H1 (cell line): ENCODE measurements at regions not wholly inside any gene's neighbourhood (a gene's known extent, or its start where the extent isn't known, plus 50 kb on each side); places are given as distances from the start of the nearest gene placed in this dataset.

Experiments used
- CTCF ChIA-PET: fragments of 300-600 bp; sonication (Branson Sonifier 250); formaldehyde crosslinking; loops from one replicate; lab custom pipeline; 2021; ENCODE audit not compliant: partially characterized antibody; lab: Charles Lee
- POLR2A ChIA-PET: fragments of 300-600 bp; sonication (Branson Sonifier 250); formaldehyde crosslinking; loops from one replicate; lab custom pipeline; 2021; ENCODE audit warnings: inconsistent platforms; ENCODE audit not compliant: partially characterized antibody; lab: Charles Lee
- DNase-seq, 2 experiments: peaks; one replicate each; pipeline versions ENCODE4 v3.0.0 to v3.0.0-alpha.2; 2010 to 2022; ENCODE audit warnings: low spot score in 2 of 2, low read depth in 1 of 2, mixed read lengths in 1 of 2
- FAIRE-seq: peaks from 2 replicates; lab custom pipeline; 2011; peaks lifted over from hg19 to GRCh38; lab: Jason Lieb, UNC
- H2AFZ ChIP-seq: 2 replicates; pipeline ENCODE4 v1.8.1; 2012; ENCODE audit warnings: low read length, inconsistent platforms
- H2AK5ac ChIP-seq: 2 replicates; pipeline ENCODE4 v1.6.1; 2013; ENCODE audit warnings: low read depth, low read length
- H2BK120ac ChIP-seq: replicated peaks from 2 replicates; pipeline ENCODE3; 2013; ENCODE audit warnings: low read depth, low read length, inconsistent platforms
- H2BK12ac ChIP-seq: 2 replicates; pipeline ENCODE4 v1.6.1; 2013; ENCODE audit warnings: low read depth, low read length
- H2BK15ac ChIP-seq: 2 replicates; pipeline ENCODE4 v1.6.1; 2013; ENCODE audit warnings: low read length
- H2BK20ac ChIP-seq: 2 replicates; pipeline ENCODE4 v1.6.1; 2013; ENCODE audit warnings: low read length
- H2BK5ac ChIP-seq: 2 replicates; pipeline ENCODE4 v1.6.1; 2013; ENCODE audit warnings: low read depth, low read length
- H3K14ac ChIP-seq: 2 replicates; pipeline ENCODE4 v1.6.1; 2013; ENCODE audit warnings: inconsistent platforms; ENCODE audit not compliant: insufficient read length
- H3K18ac ChIP-seq: 2 replicates; pipeline ENCODE4 v1.6.1; 2013; ENCODE audit warnings: low read length; ENCODE audit errors: extremely low read depth
- H3K23ac ChIP-seq: 2 replicates; pipeline ENCODE4 v1.6.1; 2013; ENCODE audit warnings: inconsistent platforms; ENCODE audit not compliant: insufficient read length
- H3K23me2 ChIP-seq: 2 replicates; pipeline ENCODE4 v1.6.1; 2013; ENCODE audit warnings: low read depth, low read length
- H3K27ac ChIP-seq: 2 replicates; pipeline ENCODE4 v1.6.1; 2011; ENCODE audit warnings: low read depth, low read length, inconsistent platforms
- H3K27me3 ChIP-seq, 4 experiments: replicated peaks in 1 of 4; 1 replicate in 1 of 4; 2 replicates in 3 of 4; pipeline versions ENCODE4 v1.6.1 to v1.8.1; 2011 to 2013; ENCODE audit warnings: low read length in 3 of 4, mild to moderate bottlenecking in 3 of 4, inconsistent platforms in 2 of 4, mixed read lengths in 2 of 4, moderate library complexity in 1 of 4; ENCODE audit not compliant: control insufficient read depth in 3 of 4, insufficient read depth in 3 of 4; ENCODE audit errors: extremely low read depth in 1 of 4
- H3K36me3 ChIP-seq, 4 experiments: 2 replicates each; pipeline versions ENCODE4 v1.6.1 to v1.8.1; 2011 to 2013; ENCODE audit warnings: mild to moderate bottlenecking in 4 of 4, low read length in 3 of 4, moderate library complexity in 2 of 4, control low read depth in 1 of 4, inconsistent platforms in 1 of 4; ENCODE audit not compliant: insufficient read depth in 4 of 4, control insufficient read depth in 2 of 4
- H3K4ac ChIP-seq: replicated peaks from 2 replicates; pipeline ENCODE3; 2013; ENCODE audit warnings: low read length, low read depth, mixed read lengths, inconsistent platforms; ENCODE audit not compliant: insufficient read length
- H3K4me1 ChIP-seq, 4 experiments: replicated peaks in 1 of 4; 1 replicate in 1 of 4; 2 replicates in 3 of 4; pipeline versions ENCODE4 v1.6.1 to v1.8.1; 2011 to 2013; ENCODE audit warnings: low read length in 3 of 4, inconsistent platforms in 2 of 4, mixed read lengths in 1 of 4; ENCODE audit not compliant: insufficient read depth in 4 of 4, control insufficient read depth in 3 of 4
- H3K4me2 ChIP-seq, 2 experiments: 2 replicates each; pipeline versions ENCODE4 v1.6.1 to v1.8.1; 2011 to 2013; ENCODE audit warnings: low read depth in 2 of 2, low read length in 2 of 2, control low read depth in 1 of 2, inconsistent platforms in 1 of 2, mild to moderate bottlenecking in 1 of 2; ENCODE audit not compliant: insufficient read depth in 1 of 2
- H3K4me3 ChIP-seq, 4 experiments: fragments of 200-600, 300-600 bp in 1 of 4; sonication (generic), shearing (Covaris generic), sonication (Bioruptor Twin) in 1 of 4; 2 replicates each; pipeline versions ENCODE4 v1.5.1 to v1.8.1; 2011 to 2016; ENCODE audit warnings: low read length in 4 of 4, low read depth in 3 of 4, control low read depth in 2 of 4, inconsistent platforms in 2 of 4, mild to moderate bottlenecking in 2 of 4, mixed read lengths in 1 of 4, moderate library complexity in 1 of 4; ENCODE audit not compliant: insufficient read depth in 2 of 4; ENCODE audit errors: extremely low read depth in 1 of 4
- H3K56ac ChIP-seq: replicated peaks from 2 replicates; pipeline ENCODE3; 2013; ENCODE audit warnings: low read depth, mild to moderate bottlenecking, mixed read lengths, low read length, inconsistent platforms; ENCODE audit not compliant: insufficient read length
- H3K79me1 ChIP-seq: 2 replicates; pipeline ENCODE4 v1.6.1; 2013; ENCODE audit warnings: low read depth, low read length, control low read depth
- H3K79me2 ChIP-seq, 2 experiments: 2 replicates each; pipeline versions ENCODE4 v1.6.1 to v1.8.1; 2012 to 2013; ENCODE audit warnings: low read length in 2 of 2, mild to moderate bottlenecking in 2 of 2, inconsistent platforms in 1 of 2; ENCODE audit not compliant: insufficient read depth in 2 of 2, control insufficient read depth in 1 of 2
- H3K9ac ChIP-seq, 4 experiments: replicated peaks in 1 of 4; 1 replicate in 1 of 4; 2 replicates in 3 of 4; pipeline versions ENCODE4 v1.6.1 to v1.8.1; 2011 to 2013; ENCODE audit warnings: low read depth in 3 of 4, low read length in 3 of 4, control low read depth in 2 of 4, mild to moderate bottlenecking in 2 of 4, moderate library complexity in 2 of 4, inconsistent platforms in 1 of 4; ENCODE audit errors: extremely low read depth in 1 of 4
- H3K9me3 ChIP-seq, 2 experiments: 2 replicates each; pipeline versions ENCODE4 v1.6.1 to v1.8.1; 2012 to 2013; ENCODE audit warnings: mild to moderate bottlenecking in 2 of 2, moderate library complexity in 2 of 2, control low read depth in 1 of 2, inconsistent platforms in 1 of 2, low read depth in 1 of 2, low read length in 1 of 2, mixed read lengths in 1 of 2; ENCODE audit not compliant: insufficient read depth in 2 of 2
- H4K20me1 ChIP-seq, 2 experiments: replicated peaks in 1 of 2; 2 replicates each; pipeline versions ENCODE3 to v1.8.1; 2011 to 2013; ENCODE audit warnings: inconsistent platforms in 2 of 2, low read length in 2 of 2, mild to moderate bottlenecking in 1 of 2; ENCODE audit not compliant: insufficient read depth in 2 of 2, control insufficient read depth in 1 of 2
- H4K5ac ChIP-seq: 2 replicates; pipeline ENCODE4 v1.6.1; 2013; ENCODE audit warnings: low read length, low read depth, mixed read lengths, inconsistent platforms; ENCODE audit not compliant: insufficient read length
- H4K8ac ChIP-seq: 2 replicates; pipeline ENCODE4 v1.8.0; 2013; ENCODE audit warnings: mild to moderate bottlenecking, moderate library complexity, low read length, inconsistent platforms; ENCODE audit not compliant: insufficient read depth; ENCODE audit errors: extremely low read depth
- H4K91ac ChIP-seq: replicated peaks from 2 replicates; pipeline ENCODE3; 2013; ENCODE audit warnings: low read length, mixed read lengths, inconsistent platforms; ENCODE audit not compliant: insufficient read length
- CBX5 ChIP-seq: fragments of 300-800, 300-1000 bp; sonication (generic); IDR thresholded peaks from 2 replicates; pipeline ENCODE4 v1.7.1; 2016; ENCODE audit warnings: antibody characterized with exemption, low read length, low read depth
- CEBPB ChIP-seq: IDR thresholded peaks from 2 replicates; pipeline ENCODE4 v1.6.1; 2012; ENCODE audit warnings: low read depth, low read length
- CTBP2 ChIP-seq: IDR thresholded peaks from 2 replicates; pipeline ENCODE4 v1.7.0; 2011; ENCODE audit warnings: borderline replicate concordance, mild to moderate bottlenecking, moderate library complexity, mixed read lengths, low read length; ENCODE audit not compliant: insufficient read depth, insufficient read length
- EP300 ChIP-seq, 2 experiments: IDR thresholded peaks; 1 replicate in 1 of 2; 2 replicates in 1 of 2; pipeline ENCODE4 v1.6.1; 2011 to 2012; ENCODE audit warnings: low read depth in 2 of 2, low read length in 2 of 2, mild to moderate bottlenecking in 2 of 2, borderline replicate concordance in 1 of 2, inconsistent platforms in 1 of 2, moderate library complexity in 1 of 2
- POLR2A ChIP-seq, 2 experiments: IDR thresholded peaks; 1 replicate in 1 of 2; 2 replicates in 1 of 2; pipeline ENCODE4 v1.6.1; 2011; ENCODE audit warnings: low read depth in 2 of 2, low read length in 2 of 2, mild to moderate bottlenecking in 2 of 2; ENCODE audit errors: control extremely low read depth in 1 of 2
- SP1 ChIP-seq: IDR thresholded peaks from 2 replicates; pipeline ENCODE4 v1.6.1; 2011; ENCODE audit warnings: low read depth, low read length
- SUZ12 ChIP-seq: fragments of 200-600 bp; sonication (generic); IDR thresholded peaks from 2 replicates; pipeline ENCODE4 v1.6.1; 2012; ENCODE audit warnings: mild to moderate bottlenecking, inconsistent platforms, low read length, moderate library complexity, mixed read lengths
- TEAD4 ChIP-seq: IDR thresholded peaks from 2 replicates; pipeline ENCODE4 v1.6.1; 2012; ENCODE audit warnings: low read depth, low read length, inconsistent platforms, mixed read lengths
- WGBS, 2 experiments: shearing (Covaris generic) in 1 of 2; methylation state at CpG; one replicate each; pipeline versions ENCODE4 v1.1.6 to v1.1.7; 2013 to 2015; ENCODE audit warnings: low lambda C conversion rate in 2 of 2, mixed read lengths in 2 of 2, inconsistent platforms in 1 of 2, low coverage in 1 of 2, missing lambda C conversion rate in 1 of 2; ENCODE audit not compliant: insufficient replicate concordance in 2 of 2, insufficient coverage in 1 of 2, insufficient read length in 1 of 2; ENCODE audit errors: extremely low coverage in 1 of 2, missing lambda C conversion rate in 1 of 2; 5-methylcytosine and 5-hydroxymethylcytosine counted together

DNA sequence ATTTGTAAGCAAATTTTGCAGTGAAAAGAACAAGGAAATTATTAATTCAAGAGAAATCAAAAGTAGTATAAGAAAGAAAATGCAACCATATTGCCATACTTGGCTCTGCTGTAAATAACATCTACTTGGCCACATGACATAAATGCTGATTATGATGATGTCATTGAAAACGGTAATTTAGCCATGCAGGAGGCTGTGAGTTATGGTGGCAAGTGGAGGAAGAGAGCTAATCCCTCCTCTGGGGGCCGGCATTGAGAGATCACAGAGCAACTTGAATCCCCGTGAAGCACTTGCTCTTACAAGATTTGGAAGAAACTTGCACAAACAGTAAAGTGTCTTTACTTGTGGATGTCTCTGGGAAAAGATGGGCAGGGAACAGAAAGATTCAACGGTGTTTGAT lies 456.6 kb downstream of the PREX1 start:
- CTCF ChIA-PET: interaction anchor here (0.7 kb wide), 1 partner anchor 194 kb away, joined by 3 read pairs; no protein-coding TSS in a partner anchor
- DNase-seq: no peak
- Histone ChIP-seq H3K27ac (no peak overlapping the region), H3K4ac (no peak overlapping the region), H3K9me3 (peaks cover under 1 to 2% of the 10 kb centered on the region in 2 experiments; a peak in 2 of 4 replicates), H3K79me2 (no peaks in the 10 kb centered on the region), H3K23ac (no peak overlapping the region), H3K9ac (no peak overlapping the region), H3K14ac (no peak overlapping the region), H2AFZ (no peak overlapping the region), H3K56ac (no peak overlapping the region), H3K79me1 (no peaks in the 10 kb centered on the region), H3K36me3 (no peaks in the 10 kb centered on the region), H3K4me2 (no peak overlapping the region), H4K8ac (no peak overlapping the region), H3K23me2 (0 out of 2 replicates have a peak, but pooled peaks cover 1% of the 10 kb centered on the region), H4K20me1 (no peaks in the 10 kb centered on the region), H2BK120ac (no peak overlapping the region), H2BK15ac (no peak overlapping the region), H4K5ac (no peak overlapping the region), H2BK20ac (no peak overlapping the region), H2BK12ac (no peak overlapping the region), H2BK5ac (no peak overlapping the region), H3K4me3 (no peak overlapping the region), H2AK5ac (no peak overlapping the region), H3K27me3 (no peaks in the 10 kb centered on the region; a peak in 3 of 7 replicates), H4K91ac (no peak overlapping the region), H3K4me1 (peaks cover 5 to 23% (median 12%) of the 10 kb centered on the region in 4 experiments), H3K18ac (no peak overlapping the region)
- no peak for FAIRE-seq
- POLR2A ChIA-PET: no interaction called here
- 85% methylated on average over 4 of the region's 4 CpGs; no CpG with 5 or more reads in 1 of the 2 experiments for whole genome bisulfite sequencing, 2 experiments
- TF ChIP-seq EP300 (IDR thresholded peaks at IDR 0.05; ENCODE audit: borderline replicate concordance in 1 of 2, low read depth in 2 of 2, low read length in 2 of 2) (no peak), CEBPB (no peak), SP1 (no peak), SUZ12 (no peak), TEAD4 (no peak), CBX5 (no peak), POLR2A (IDR thresholded peaks at IDR 0.05; ENCODE audit: control extremely low read depth in 1 of 2, low read depth in 2 of 2, low read length in 2 of 2) (no peak), CTBP2 (no peak)
